Activated CD8-positive, alpha-beta memory T cell treated with anti-CD3 and anti-CD28 coated beads, Interleukin-2, amount 50 U/mL, for 48 hours (primary cell): ENCODE measurements at regions not wholly inside any gene's neighbourhood (a gene's known extent, or its start where the extent isn't known, plus 50 kb on each side); places are given as distances from the start of the nearest gene placed in this dataset.
"Not testable (repeated sequence)": the region's sequence is repeated elsewhere in the genome, so short reads cannot be mapped to it uniquely, and the experiment has no call there.

Experiments
- DNase-seq: peaks from one replicate; pipeline ENCODE4 v3.0.0-alpha.2; 2020

DNA sequence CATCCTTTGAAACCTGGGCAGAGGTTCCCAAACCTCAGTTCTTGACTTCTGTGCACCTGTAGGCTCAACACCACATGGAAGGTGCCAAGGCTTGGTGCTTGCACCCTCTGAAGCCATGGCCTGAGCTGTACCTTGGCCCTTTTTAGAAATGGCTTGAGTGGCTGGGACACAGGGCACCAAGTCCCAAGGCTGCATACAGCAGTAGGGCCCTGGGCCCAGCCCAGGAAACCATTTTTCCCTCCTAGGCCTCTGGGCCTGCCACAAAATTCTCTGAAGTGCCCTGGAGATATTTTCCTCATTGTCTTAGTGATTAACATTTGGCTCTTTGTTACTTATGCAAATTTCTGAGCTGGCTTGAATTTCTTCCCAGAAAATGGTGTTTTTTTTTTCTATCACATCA is 65.6 kb upstream of the ACTRT2 start:
- no peak for DNase-seq

DNA sequence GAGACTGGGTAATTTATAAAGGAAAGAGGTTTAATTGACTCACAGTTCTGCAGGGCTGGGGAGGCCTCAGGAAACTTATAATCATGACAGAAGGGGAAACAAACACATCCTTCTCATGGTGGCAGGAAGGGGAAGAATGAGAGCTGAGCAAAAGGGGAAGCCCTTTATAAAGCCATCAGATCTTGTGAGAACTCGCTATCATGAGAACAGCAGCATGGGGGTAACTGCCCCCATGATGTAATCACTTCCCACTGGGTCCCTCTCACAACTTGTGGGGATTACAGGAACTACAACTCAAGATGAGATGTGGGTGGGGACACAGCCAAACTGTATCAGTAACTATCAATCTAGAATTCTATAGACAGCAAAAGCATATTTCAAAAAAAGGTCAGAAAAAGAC is 64.7 kb upstream of the ACTRT2 start:
- no peak for DNase-seq

DNA sequence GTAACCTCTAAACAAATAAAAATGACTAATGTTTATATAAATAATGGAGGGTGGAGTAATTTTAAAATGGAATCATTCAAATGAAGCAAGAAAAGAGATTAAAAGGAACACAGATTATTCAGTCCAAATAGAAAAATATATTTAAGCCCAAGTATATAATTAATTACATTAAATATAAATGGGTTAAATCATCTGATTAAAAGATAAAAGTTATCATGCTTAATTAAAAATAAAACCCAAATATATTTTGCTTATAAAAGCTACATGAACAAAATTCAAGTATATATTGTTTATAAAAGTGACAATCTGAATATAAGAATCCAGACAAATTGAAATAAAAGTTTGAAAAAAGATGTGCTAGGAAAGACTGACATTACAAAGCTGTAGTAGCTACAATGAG is 63.9 kb upstream of the ACTRT2 start:
- no peak for DNase-seq

DNA sequence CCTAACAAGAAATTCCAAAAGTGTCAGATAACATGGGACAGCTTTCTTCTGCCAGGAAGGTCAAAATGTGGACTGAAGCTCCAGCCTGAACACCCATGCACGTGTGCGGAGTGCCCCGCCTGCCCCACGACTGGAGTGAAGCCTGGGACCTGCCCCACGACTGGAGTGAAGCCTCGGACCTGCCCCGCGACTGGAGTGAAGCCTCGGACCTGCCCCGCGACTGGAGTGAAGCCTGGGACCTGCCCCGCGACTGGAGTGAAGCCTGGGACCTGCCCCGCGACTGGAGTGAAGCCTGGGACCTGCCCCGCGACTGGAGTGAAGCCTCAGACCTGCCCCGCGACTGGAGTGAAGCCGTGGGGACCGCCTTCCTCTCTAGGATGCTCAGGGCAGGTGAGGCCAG is 61.4 kb upstream of the ACTRT2 start:
- DNase-seq = not testable (repeated sequence)

DNA sequence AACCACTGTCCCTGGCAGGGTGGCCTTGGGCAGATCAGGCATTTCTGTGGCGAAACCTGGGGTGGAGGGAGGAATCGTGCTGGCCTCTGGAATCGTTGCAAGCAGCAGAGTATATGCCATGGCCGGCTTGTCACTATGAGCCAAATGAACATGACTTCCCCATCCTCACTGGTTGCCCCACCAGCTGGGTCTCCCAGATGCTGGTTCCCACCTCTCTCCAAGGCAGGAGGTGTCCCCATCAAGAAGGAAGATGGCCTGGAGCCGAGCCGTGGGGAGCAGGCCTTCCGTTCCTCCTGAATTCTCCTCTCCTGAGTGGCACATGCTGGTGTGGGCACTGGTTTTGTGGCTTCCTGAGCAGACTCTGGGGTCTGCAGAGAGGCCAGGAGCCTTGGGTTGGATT is 60.2 kb upstream of the ACTRT2 start:
- DNase-seq = no peak

DNA sequence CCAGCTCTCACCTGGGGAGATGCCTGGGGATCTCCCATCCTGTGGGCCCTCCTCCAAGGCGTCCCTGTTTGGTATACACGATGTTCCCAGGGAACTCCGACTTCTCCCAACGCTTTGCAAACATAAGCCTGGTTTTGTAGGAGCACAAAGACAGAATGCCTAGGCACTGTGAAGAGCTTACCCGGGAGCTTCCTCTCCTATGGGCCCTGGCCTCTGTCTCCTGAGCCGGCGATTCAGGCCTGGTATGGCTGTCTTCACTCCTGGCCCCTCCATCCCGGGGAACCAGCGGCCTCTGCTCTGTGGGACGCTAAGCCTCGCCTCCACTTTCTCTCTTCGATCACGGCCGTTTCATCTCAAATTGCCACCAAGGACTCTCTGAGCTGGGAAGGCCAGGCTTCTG is 59.6 kb upstream of the ACTRT2 start:
- DNase-seq = no peak

DNA sequence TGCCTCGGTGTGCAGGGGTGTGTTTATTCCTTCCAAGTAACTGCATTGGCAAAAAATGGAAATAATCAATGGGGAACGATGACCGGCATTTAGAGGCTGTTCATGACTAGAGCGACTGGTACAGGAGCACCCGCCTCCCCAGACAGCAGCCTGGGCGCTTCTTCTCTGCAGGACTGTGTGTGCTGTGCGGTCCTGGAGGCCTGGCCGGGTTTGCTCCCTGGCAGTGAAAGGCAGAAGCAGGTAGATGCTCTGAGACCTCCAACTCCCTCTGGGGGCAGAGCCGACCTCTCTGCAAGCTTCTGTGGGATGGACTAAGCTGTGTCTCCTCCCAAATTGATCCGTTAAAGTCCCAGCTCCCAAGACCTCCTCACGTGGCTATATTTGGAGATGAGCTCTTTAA is 59.2 kb upstream of the ACTRT2 start:
- DNase-seq = no peak

DNA sequence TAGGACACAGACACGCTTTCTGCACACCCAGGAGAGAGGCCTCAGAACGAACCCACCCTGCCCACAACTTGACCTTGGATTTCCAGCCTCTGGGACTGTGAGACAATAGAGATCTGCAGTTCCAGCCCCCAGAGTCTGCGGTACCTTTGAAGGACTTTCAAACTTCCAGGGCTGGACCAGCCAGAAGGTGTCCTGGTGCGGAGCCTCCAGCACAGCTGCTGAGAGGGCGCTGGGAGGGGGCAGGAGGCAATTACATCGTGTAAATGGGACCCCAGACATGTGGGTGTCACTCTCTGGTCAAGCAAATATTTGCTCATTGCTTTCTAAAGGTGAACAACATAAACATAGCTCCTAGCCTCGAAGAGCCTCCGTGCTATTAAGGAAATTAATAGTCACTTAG is 58.7 kb upstream of the ACTRT2 start:
- no peak for DNase-seq

DNA sequence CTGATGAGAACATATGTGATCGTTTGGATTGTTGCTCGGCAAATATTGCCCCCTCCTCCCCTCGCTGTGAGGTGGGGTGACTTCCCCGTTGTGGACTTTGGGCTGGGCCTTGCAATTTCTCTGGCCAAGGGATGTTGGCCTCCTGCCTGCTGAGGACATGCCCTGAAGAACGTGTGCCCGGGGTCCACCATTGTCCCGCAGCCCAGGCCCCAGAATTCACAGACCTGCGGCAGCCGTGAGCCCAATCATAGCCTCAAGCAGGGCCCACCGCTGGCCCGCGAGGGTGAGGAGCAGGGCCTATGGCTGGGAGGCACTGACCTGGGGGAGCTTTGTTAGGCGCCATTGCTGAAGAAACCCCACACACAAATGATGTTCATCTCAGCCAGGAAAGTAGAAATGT is 58.3 kb upstream of the ACTRT2 start:
- DNase-seq = no peak

DNA sequence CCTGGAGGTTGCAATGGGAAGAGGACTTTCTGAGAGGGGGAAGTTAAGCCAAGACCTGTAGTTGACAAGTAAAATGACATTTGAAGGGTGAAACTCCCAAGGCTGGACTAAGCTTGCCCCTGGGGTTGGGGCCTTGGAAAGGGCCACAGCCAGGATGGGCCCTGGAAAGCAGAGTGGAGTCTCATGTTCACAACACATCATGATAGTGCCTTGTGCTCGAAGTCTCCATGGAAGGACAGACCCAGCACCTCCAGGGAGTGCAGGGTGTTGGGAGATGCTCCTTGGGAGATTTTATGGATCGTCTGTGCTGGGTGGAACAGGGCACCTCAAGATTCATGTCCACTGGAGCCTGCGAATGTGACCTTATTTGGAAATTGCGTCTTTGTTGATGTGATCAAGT is 55.6 kb upstream of the ACTRT2 start:
- DNase-seq = no peak

DNA sequence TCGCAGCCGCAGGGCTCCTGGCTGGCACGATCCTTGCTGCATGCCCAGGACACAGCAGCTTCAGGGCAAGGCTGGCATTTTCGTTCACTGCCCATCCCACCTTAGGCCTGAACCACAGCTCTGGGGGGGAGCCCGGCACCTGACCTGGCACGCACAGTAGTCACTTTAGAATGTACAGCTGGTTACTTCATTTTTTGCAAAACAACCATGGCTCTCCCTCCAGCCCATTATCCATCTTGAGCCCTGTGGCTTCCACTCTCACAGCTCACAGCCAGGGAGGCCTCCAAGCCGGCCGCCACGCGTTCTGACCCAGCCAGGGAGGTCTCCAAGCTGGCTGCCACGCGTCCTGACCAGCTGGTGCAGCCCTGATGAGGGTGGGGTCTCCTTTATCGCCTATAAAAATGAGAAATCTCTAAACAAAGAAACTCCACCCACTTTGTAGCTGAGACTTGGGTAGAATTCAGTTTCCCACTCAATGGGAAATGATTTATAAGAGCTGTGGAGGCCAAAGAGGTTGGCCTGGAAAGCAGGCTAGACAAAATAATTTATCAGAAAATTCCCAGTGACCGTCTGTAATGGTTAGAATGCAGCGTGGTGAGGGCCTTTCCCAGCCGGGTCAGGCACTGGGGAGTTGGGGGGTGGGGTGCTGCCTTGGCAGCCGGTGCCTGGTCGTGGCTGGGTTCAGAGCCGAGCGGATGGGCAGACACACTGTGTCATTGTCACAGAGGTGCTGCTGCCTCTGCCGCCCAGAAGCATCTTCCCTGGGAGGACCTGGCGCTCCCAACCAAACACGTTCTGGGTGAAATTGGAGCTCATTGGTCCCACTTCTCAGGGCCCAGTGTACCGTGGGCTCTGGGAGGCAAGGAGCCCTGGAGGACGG is 54.6 kb upstream of the ACTRT2 start:
- no peak for DNase-seq

DNA sequence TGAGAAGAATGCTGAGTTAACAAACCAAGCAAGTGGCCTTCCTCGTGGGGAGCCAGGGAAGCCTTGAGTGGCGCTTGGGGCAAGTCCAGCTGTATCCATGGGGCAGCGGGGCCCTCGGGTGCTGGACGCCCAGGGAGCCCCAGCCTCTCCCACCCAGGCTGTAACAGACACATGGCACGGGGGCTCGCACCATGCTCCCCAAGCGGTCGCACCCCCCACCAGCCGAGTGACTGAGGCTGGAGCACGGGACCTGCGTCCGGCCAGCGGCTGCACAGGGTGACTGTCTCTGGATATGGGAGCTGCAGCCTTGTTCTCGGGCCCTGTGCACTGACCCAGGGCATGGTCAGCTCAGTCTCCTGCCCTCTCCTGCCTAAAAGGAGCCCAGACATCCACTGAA is 53.9 kb upstream of the ACTRT2 start:
- DNase-seq = no peak

DNA sequence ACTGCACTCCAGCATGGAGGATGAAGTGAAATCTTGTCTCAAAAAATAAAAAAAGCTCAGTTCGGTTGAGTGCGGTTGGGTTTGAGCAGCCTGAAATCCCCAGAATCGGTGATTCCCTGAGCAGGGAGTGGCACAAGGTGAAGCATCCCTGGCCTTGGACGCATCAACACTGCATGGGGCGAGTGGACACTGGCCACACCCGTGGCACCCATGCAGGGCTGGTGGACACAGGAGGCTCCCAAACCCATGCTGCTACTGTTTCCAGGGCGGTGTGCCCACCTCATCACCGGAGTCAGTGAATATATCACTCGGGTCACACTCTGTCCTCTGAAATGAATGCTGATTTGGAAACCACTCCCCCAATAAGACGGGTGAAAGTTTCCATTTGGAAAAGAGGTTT is 53.4 kb upstream of the ACTRT2 start:
- no peak for DNase-seq

DNA sequence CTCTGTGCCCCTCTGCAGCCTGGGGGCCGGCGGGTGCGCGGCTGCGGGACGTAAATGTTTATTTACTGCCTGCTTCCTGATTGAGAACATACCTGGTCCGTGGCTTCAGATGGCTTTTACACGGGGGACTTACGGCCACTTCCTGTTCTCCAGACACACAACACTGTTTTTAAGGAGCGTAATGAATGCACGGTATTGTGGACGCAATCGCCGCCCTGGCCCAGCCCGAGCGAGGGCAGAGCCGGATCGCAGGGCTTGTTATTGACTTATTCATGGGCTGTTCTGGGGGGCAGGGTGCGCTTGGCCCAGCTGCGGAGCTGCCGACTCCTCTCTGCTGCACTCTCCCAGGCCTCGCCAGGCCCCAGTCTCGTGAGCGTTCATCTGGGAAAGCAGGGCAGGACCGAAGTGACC is 52.8 kb upstream of the ACTRT2 start:
- DNase-seq = no peak

DNA sequence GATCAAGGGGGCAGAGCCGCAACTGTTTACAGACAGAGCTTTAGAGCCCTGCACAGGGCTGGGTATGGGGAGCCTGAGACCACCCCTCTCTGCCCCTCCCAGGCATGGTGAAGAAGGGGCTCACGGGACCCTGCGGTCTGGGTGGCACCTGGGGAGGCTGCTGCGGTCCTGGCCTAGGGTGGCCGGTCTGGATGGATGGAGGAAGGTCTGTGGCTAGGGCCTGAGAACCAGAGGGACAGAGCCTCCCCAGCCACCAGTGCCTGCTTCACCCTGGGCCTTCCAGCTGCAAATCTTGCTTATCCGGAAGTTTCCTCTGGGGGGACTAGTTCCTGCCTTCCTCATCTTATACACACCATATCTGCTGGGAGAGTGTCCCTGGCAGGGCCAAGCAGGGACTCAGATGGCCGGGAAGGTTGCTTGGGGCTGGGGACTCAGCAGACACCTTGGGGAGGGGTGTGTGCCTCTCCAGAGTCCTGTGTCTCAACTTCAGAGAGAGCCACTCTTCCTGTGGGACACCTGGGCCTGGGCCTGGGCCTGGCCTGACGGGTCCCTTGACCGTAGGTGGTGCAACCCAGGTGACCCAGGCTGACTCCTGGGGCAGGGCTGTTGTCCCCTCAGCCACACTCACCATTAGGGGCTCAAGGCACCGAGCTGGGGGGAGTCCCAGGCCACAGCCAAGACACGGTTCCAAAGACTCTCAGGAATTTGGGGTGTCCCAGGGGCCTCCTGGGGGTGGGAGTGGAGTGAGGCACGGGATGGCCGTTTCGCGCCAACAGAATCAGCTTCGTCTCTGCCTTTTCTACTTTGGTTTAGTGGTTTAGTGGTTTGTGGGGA is 52.0 kb upstream of the ACTRT2 start:
- DNase-seq = no peak

DNA sequence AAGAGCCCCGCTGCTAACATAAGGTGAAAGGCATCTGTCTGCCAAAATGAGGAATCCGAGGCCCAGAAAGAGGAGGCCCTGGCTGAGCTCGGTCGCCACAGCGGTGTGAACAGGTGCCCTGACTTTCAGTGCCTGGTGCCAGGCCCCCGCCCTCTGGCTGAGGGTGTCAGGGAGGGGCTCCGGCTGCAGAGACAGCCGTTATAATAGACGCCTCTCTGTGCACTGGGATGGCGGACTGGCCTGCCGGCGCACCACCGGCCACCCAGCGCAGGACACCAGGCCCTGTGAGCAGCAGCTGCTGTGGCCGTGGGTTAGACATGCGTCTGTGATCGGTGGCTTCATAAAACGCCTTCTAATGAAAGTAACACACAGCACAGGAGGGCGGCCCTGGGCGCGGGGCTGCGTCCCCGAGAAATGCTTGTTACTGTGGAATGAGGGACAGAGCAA is 51.4 kb upstream of the ACTRT2 start:
- DNase-seq = no peak

DNA sequence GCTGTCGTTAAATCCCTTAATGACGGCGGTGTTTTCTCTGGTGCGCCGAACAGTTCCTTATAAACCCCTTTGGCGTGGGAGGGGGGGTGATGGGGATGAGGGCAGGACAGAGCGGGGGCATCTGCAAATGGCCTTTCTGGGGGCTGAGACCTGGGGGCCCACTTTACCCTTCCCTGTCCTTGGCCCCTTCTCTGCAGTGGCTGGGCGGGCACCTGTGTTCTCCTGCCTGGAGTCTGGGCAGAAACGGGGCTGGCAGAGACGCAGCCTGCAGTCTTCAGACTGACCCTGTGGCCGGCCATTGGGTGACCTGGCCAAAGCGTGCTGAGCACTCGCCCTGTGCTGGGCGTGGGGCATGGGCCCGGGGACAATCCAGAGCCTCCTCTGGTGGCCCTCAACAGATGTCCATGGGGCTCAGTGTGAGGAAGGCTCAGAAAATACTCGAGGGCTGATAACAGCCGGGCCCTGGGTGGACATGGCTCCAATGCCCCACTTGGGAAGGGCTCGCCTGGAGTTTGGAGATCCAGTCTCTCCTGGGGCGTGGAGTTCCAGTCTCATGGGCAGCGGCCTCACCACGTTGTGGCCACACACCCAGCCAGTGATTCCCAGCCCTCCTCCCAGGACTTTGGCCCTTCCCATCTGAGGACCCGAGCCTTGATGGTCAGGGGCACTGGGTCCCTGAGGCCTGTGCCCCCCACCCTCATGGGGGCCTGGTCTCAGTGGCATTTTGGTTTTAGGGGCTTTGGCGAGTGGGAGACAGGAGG is 50.8 kb upstream of the ACTRT2 start:
- no peak for DNase-seq

DNA sequence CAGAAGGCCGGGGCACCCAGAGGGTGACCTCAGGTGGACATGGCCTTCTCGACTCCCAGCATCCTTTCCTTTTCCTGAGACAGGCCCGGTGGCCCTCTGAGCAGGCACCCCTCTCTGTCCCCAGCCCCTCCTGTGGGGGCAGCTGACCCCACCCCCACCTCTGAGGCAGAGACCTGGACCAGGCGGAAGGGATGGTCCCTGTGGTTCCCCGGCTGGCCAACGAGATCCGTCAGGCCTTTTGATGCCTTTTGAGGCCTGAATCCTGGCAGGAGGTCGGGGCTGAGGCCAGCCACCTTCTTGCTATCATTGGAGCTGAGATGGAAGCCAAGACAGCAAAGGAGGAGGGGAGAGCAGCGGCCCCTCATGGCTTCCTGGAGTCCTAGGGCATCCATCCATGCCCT is 50.2 kb upstream of the ACTRT2 start:
- no peak for DNase-seq
